Fibroblast of the aortic adventitia (primary cell): ENCODE measurements at regions not wholly inside any gene's neighbourhood (a gene's known extent, or its start where the extent isn't known, plus 50 kb on each side); places are given as distances from the start of the nearest gene placed in this dataset.

Source experiments
- DNase-seq: peaks from one replicate; pipeline ENCODE4 v3.0.0-alpha.2; 2010; ENCODE audit warnings: low read depth
- H3K4me3 ChIP-seq: 2 replicates; pipeline ENCODE4 v1.5.1; 2011; ENCODE audit warnings: low read depth, mild to moderate bottlenecking, control low read depth, low read length, moderate library complexity
- TF ChIP-seq, protein P1 (sequence below): IDR thresholded peaks from 2 replicates; pipeline ENCODE4 v1.5.1; 2011; ENCODE audit warnings: mild to moderate bottlenecking, low read length, control low read depth, inconsistent platforms; ENCODE audit not compliant: insufficient read depth

DNA sequence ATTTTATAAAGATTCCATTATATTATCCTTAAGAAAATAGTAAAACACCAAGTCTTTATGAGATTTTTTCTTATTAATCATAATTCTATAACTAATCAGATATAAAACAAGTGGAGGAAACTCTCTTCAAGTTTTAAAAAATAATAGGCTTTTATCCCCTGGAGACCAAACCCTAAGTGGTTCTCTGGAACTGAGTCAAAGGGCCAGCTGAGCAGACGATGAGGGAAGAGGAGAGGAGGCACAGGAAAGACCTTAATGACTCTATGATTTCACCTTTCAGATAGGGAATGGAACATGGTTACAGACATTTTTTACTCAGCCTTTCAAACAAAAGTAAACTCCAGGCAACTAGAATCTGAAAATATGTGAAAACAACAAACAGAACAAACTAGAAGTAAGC, 201.8 kb downstream of the SLC39A8 start:
- TF ChIP-seq, protein P1, sequence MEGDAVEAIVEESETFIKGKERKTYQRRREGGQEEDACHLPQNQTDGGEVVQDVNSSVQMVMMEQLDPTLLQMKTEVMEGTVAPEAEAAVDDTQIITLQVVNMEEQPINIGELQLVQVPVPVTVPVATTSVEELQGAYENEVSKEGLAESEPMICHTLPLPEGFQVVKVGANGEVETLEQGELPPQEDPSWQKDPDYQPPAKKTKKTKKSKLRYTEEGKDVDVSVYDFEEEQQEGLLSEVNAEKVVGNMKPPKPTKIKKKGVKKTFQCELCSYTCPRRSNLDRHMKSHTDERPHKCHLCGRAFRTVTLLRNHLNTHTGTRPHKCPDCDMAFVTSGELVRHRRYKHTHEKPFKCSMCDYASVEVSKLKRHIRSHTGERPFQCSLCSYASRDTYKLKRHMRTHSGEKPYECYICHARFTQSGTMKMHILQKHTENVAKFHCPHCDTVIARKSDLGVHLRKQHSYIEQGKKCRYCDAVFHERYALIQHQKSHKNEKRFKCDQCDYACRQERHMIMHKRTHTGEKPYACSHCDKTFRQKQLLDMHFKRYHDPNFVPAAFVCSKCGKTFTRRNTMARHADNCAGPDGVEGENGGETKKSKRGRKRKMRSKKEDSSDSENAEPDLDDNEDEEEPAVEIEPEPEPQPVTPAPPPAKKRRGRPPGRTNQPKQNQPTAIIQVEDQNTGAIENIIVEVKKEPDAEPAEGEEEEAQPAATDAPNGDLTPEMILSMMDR = no peak
- no peak overlapping the region for H3K4me3 ChIP-seq
- DNase-seq = peak; percentile 4

DNA sequence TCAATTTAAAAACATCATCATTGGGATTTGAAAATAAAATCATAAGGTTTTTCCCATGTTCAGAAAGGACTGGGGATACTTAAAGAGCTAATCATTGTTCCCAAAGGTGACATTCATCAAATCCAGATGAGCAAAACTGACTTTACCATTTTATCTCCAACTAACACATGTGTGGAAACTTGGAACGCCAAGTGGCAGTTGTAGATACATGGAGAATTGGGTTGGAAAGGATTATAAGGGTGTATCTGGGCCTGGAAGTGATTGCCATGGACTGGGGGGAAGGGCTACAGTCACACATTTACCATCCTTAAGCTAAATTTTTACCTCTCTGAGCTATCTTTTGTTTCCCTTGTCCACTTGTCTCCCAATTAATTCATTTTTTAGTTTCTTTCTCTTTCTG, 203.4 kb downstream of the SLC39A8 start:
- no peak overlapping the region for H3K4me3 ChIP-seq
- no peak for DNase-seq
- TF ChIP-seq, protein P1 = no peak

DNA sequence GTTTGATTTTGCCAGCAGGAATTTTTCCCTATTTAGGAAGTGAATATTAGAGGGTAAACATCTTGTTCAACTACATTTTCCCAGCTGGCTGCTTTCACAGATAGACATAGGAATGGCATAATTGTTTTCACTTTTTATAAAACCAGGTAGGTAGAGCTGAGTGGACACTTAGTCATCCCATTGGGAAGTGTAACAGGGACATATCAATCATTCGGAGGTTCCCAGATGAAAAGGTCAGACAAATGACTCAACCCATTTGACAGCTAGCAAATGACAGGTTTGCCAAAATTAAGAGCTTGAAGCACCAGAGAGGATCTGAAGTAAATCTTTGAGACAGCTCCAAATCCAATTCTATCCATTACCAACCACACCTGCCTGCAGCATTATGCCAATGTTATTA, 205.3 kb downstream of the SLC39A8 start:
- DNase-seq = peak; percentile 6
- TF ChIP-seq, protein P1 = no peak
- H3K4me3 ChIP-seq = no peak overlapping the region

DNA sequence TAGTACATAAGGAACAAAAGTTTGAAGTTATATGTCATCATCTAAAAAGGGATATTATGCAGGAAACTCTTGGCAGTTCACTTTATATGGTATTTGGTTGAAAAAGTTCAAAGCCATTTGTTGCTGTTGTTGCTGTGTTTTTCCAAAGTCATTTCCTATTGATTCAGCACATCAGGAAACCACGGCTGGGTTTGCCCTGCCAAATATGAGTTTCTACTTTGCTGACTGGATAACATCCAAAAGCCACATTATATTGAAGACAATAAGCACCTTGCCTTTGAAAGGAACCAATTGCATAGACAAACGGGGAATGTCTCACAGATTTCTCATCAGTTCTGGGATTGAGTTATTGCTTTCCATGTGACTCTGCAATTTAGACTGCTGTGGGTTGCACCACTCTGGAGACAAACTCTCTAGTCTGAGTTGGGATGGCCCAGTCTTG, 206.1 kb downstream of the SLC39A8 start:
- TF ChIP-seq, protein P1 = no peak
- peak; percentile 93 for DNase-seq
- H3K4me3 ChIP-seq = no peak overlapping the region

DNA sequence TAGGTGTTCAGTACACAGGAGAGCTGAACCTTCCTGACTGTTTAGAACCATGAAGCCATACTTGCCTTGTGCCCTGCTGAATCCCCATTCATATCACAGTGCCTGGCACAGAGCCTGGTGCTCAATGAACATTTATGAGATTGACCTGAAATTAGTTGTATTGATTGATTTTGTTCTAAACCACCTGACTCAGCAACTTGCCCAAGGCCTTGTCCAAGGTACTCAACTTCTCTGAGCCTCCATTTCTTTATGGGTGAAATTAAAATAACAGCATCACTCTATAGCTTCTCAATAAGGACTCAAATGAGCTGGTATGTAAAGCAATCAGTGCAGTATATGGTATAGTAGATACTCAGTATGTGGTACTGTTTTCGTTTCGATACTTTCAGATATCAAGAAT, 208.1 kb downstream of the SLC39A8 start:
- H3K4me3 ChIP-seq = no peak overlapping the region
- no peak for DNase-seq
- TF ChIP-seq, protein P1 = no peak

DNA sequence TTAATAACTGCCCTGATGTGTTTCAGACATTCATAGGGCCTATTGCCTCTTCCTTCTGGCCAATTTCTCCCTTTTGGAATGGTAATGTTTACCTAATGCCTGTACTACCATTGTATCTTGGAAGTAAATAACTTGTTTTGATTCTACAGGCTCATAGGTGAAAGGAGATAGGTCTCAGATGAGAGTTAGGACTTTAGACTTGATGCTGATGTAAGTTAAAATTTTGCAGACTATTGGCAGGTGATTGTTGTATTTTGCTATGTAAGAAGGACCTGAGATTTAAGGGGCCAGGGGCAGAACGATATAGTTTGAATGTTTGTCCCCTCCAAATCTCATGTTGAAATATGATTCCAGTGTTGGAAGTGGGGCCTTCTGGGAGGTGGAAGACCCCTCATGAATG, 215.5 kb downstream of the SLC39A8 start:
- H3K4me3 ChIP-seq = no peak overlapping the region
- no peak for DNase-seq
- TF ChIP-seq, protein P1 = no peak
